HCT116 (cell line): ENCODE measurements at regions not wholly inside any gene's neighbourhood (a gene's known extent, or its start where the extent isn't known, plus 50 kb on each side); places are given as distances from the start of the nearest gene placed in this dataset.

Experiments
- ATAC-seq: fragments of 200-7000 bp; cut with Tn5 transposase; 2 replicates; pipeline ENCODE4 v1.9.1; 2020; ENCODE audit warnings: mild to moderate bottlenecking, moderate library complexity
- BruUV-seq: library from RNA; stranded (reverse); fragments of 400-500 nt; replicated peaks from 2 replicates; lab custom pipeline; 2021; lab: Mats Ljungman, UMichigan
- CTCF ChIA-PET: fragments of 300-600 bp; sonication (Branson Sonifier 250); formaldehyde crosslinking; loops from one replicate; lab custom pipeline; 2021; ENCODE audit warnings: antibody characterized with exemption; lab: Charles Lee
- POLR2A ChIA-PET: fragments of 300-600, 350-600 bp; sonication (Branson Sonifier 250); formaldehyde crosslinking; loops from one replicate; lab custom pipeline; 2021; ENCODE audit warnings: antibody characterized with exemption; lab: Charles Lee
- RAD21 ChIA-PET, 2 experiments: fragments of 300-600 bp; sonication (Branson Sonifier 250); formaldehyde crosslinking; loops; one replicate each; lab custom pipeline; 2023; ENCODE audit warnings: low total read pairs in 2 of 2; ENCODE audit not compliant: uncharacterized antibody in 2 of 2, unreplicated experiment in 2 of 2, low non-redundant PET in 1 of 2; lab: Charles Lee
- DNase-seq: peaks from one replicate; pipeline ENCODE4 v3.0.0-alpha.2; 2010; ENCODE audit warnings: low read depth, low spot score
- H2AFZ ChIP-seq: fragments of 200-600 bp; shearing (Covaris generic), sonication (generic); 2 replicates; pipeline ENCODE4 v1.6.1; 2017; ENCODE audit warnings: low read depth, mixed run types, mixed read lengths, antibody characterized with exemption, low read length; ENCODE audit not compliant: poor library complexity, severe bottlenecking
- H3K27ac ChIP-seq: 2 replicates; pipeline ENCODE4 v1.5.1; 2012; ENCODE audit warnings: low read depth, low read length
- H3K27me3 ChIP-seq: fragments of 200-600 bp; sonication (generic); 2 replicates; pipeline ENCODE4 v1.6.1; 2016; ENCODE audit warnings: mixed run types, low read length, mixed read lengths; ENCODE audit not compliant: insufficient read depth
- H3K36me3 ChIP-seq, 2 experiments: fragments of 200-500 bp in 1 of 2; fragments of 200-600 bp in 1 of 2; sonication (Bioruptor generic) in 1 of 2; sonication (generic) in 1 of 2; 2 replicates each; pipeline versions ENCODE4 v1.5.1 to v1.6.1; 2014 to 2016; ENCODE audit warnings: low read length in 2 of 2, inconsistent platforms in 1 of 2, mixed read lengths in 1 of 2, mixed run types in 1 of 2; ENCODE audit not compliant: insufficient read depth in 2 of 2, control insufficient read depth in 1 of 2
- H3K4me1 ChIP-seq, 2 experiments: fragments of 200-600 bp in 1 of 2; sonication (generic) in 1 of 2; 2 replicates each; pipeline versions ENCODE4 v1.5.1 to v1.6.1; 2012 to 2017; ENCODE audit warnings: low read length in 2 of 2, inconsistent platforms in 1 of 2, mild to moderate bottlenecking in 1 of 2, mixed read lengths in 1 of 2, mixed run types in 1 of 2, moderate library complexity in 1 of 2; ENCODE audit not compliant: insufficient read depth in 2 of 2, control insufficient read depth in 1 of 2
- H3K4me2 ChIP-seq: fragments of 200-600 bp; sonication (generic); 2 replicates; pipeline ENCODE4 v1.6.1; 2017; ENCODE audit warnings: mixed run types, low read length, mixed read lengths
- H3K4me3 ChIP-seq, 2 experiments: fragments of 200-600 bp in 1 of 2; sonication (generic) in 1 of 2; replicated peaks in 1 of 2; 2 replicates each; pipeline ENCODE4 v1.5.1; 2011 to 2016; ENCODE audit warnings: low read length in 2 of 2, control low read depth in 1 of 2, low read depth in 1 of 2, mild to moderate bottlenecking in 1 of 2, mixed read lengths in 1 of 2, mixed run types in 1 of 2
- H3K79me2 ChIP-seq: fragments of 200-600 bp; sonication (generic); 2 replicates; pipeline ENCODE4 v1.6.1; 2017; ENCODE audit warnings: mild to moderate bottlenecking, mixed run types, low read length, moderate library complexity, mixed read lengths; ENCODE audit not compliant: insufficient read depth
- H3K9ac ChIP-seq: fragments of 200-600 bp; sonication (generic); 2 replicates; pipeline ENCODE4 v1.6.1; 2016; ENCODE audit warnings: low read length, mixed read lengths
- H3K9me2 ChIP-seq: fragments of 200-600 bp; sonication (generic), shearing (Covaris generic); 2 replicates; pipeline ENCODE4 v1.6.1; 2017; ENCODE audit warnings: mixed run types, mild to moderate bottlenecking, moderate library complexity; ENCODE audit not compliant: insufficient read depth
- H3K9me3 ChIP-seq, 2 experiments: fragments of 200-500 bp in 1 of 2; fragments of 200-600 bp in 1 of 2; sonication (Bioruptor generic) in 1 of 2; sonication (generic) in 1 of 2; 2 replicates each; pipeline ENCODE4 v1.6.1; 2014 to 2017; ENCODE audit warnings: low read length in 2 of 2, mixed read lengths in 2 of 2, inconsistent platforms in 1 of 2, low read depth in 1 of 2, mild to moderate bottlenecking in 1 of 2, mixed run types in 1 of 2, moderate library complexity in 1 of 2; ENCODE audit not compliant: control insufficient read depth in 1 of 2, insufficient read depth in 1 of 2
- H4K20me1 ChIP-seq: fragments of 200-600 bp; sonication (generic), shearing (Covaris generic); 2 replicates; pipeline ENCODE4 v1.6.1; 2017; ENCODE audit warnings: mixed run types, mild to moderate bottlenecking, moderate library complexity; ENCODE audit not compliant: insufficient read depth
- ATF3 ChIP-seq: IDR thresholded peaks from 2 replicates; pipeline ENCODE4 v1.6.1; 2012
- CEBPB ChIP-seq: IDR thresholded peaks from 2 replicates; pipeline ENCODE4 v1.6.1; 2012; ENCODE audit warnings: low read depth
- CTCF ChIP-seq, 3 experiments: fragments of 200-600 bp in 1 of 3; sonication (generic) in 1 of 3; IDR thresholded peaks in 2 of 3; conservative IDR thresholded peaks in 1 of 3; 2 replicates each; pipeline ENCODE4 v1.5.1; 2012 to 2017; ENCODE audit warnings: low read depth in 2 of 3, low read length in 2 of 3, antibody characterized with exemption in 1 of 3, borderline replicate concordance in 1 of 3, control low read depth in 1 of 3, mild to moderate bottlenecking in 1 of 3, mixed read lengths in 1 of 3, mixed run types in 1 of 3, moderate library complexity in 1 of 3; ENCODE audit not compliant: insufficient read depth in 1 of 3
- ELF1 ChIP-seq: IDR thresholded peaks from 2 replicates; pipeline ENCODE4 v1.6.1; 2012; ENCODE audit warnings: low read depth, borderline replicate concordance
- JUND ChIP-seq: IDR thresholded peaks from 2 replicates; pipeline ENCODE4 v1.6.1; 2012
- MAX ChIP-seq: IDR thresholded peaks from 2 replicates; pipeline ENCODE4 v1.6.1; 2012
- POLR2A ChIP-seq: IDR thresholded peaks from 2 replicates; pipeline ENCODE4 v1.7.0; 2011; ENCODE audit warnings: borderline replicate concordance; ENCODE audit not compliant: insufficient read depth, insufficient read length; ENCODE audit errors: extremely low read depth
- RAD21 ChIP-seq: IDR thresholded peaks from 2 replicates; pipeline ENCODE4 v1.6.1; 2012; ENCODE audit warnings: low read depth, mild to moderate bottlenecking
- SP1 ChIP-seq: IDR thresholded peaks from 2 replicates; pipeline ENCODE4 v1.6.1; 2012; ENCODE audit warnings: low read depth
- YY1 ChIP-seq: IDR thresholded peaks from 2 replicates; pipeline ENCODE4 v1.6.1; 2011; ENCODE audit warnings: low read length, low read depth, moderate library complexity, mild to moderate bottlenecking; ENCODE audit not compliant: insufficient replicate concordance; ENCODE audit errors: extremely low read depth
- ZBTB33 ChIP-seq: IDR thresholded peaks from 2 replicates; pipeline ENCODE4 v1.6.1; 2011; ENCODE audit warnings: mild to moderate bottlenecking, low read length, moderate library complexity; ENCODE audit not compliant: insufficient replicate concordance; ENCODE audit errors: extremely low read depth
- ZNF274 ChIP-seq: fragments of 200-500 bp; sonication (Bioruptor generic); IDR thresholded peaks from 2 replicates; pipeline ENCODE4 v1.6.1; 2014; ENCODE audit warnings: mild to moderate bottlenecking, low read depth, low read length, inconsistent platforms
- intact Hi-C: fragments of 100-400 bp; cut with micrococcal nuclease; formaldehyde crosslinking; loops from 2 replicates; pipeline ENCODE4 v1.10.0; 2022

GRCh38 chr21:41597811-41598231 lies 89.9 kb upstream of the TMPRSS2 start:
- H3K79me2 ChIP-seq = no peaks in the 10 kb centered on the region
- RAD21 ChIA-PET = no interaction called here
- no peak overlapping the region for H3K27ac ChIP-seq
- DNase-seq = no peak
- H3K4me2 ChIP-seq = no peak overlapping the region
- CTCF ChIA-PET = no interaction called here
- no peak overlapping the region for H2AFZ ChIP-seq
- BruUV-seq = no TSS peak
- no peaks in the 10 kb centered on the region for H3K9me3 ChIP-seq
- no peaks in the 10 kb centered on the region for H3K9me2 ChIP-seq
- TF ChIP-seq ZBTB33 (no peak), MAX (no peak), ELF1 (no peak), POLR2A (no peak), ATF3 (no peak)
- H4K20me1 ChIP-seq = no peaks in the 10 kb centered on the region
- H3K27me3 ChIP-seq = peaks cover 5% of the 10 kb centered on the region; the same call in 1 of the 2 replicates
- no peaks in the 10 kb centered on the region for H3K36me3 ChIP-seq
- H3K9ac ChIP-seq = no peak overlapping the region
- POLR2A ChIA-PET = no interaction called here
- no peak for ATAC-seq
- no peak overlapping the region for H3K4me3 ChIP-seq
- no peaks in the 10 kb centered on the region for H3K4me1 ChIP-seq
- intact Hi-C loops = no loop called here

- ChIA-PET RAD21 (no interaction called here), CTCF (no interaction called here), POLR2A (no interaction called here)
- no peaks in the 10 kb centered on the region for H3K79me2 ChIP-seq
- no peak for TF ChIP-seq ATF3
- no peak for TF ChIP-seq JUND
- no peak for TF ChIP-seq YY1
- no peak for TF ChIP-seq RAD21
- no peak for TF ChIP-seq CEBPB
- TF ChIP-seq ZNF274 = no peak
- TF ChIP-seq ZBTB33 = no peak
- no peak for TF ChIP-seq CTCF (IDR thresholded peaks at IDR 0.05 in 2 of 3, conservative IDR thresholded peaks at IDR 0.05 in 1 of 3; ENCODE audit: borderline replicate concordance in 1 of 3, insufficient read depth in 1 of 3, low read depth in 2 of 3, low read length in 2 of 3)
- TF ChIP-seq SP1 = no peak
- no peak overlapping the region for H3K4me3 ChIP-seq
- intact Hi-C loops = no loop called here
- no peak overlapping the region for H3K27ac ChIP-seq
- no peaks in the 10 kb centered on the region for H3K9me3 ChIP-seq
- H4K20me1 ChIP-seq = no peaks in the 10 kb centered on the region
- peaks cover 5% of the 10 kb centered on the region; the same call in 1 of the 2 replicates for H3K27me3 ChIP-seq
- H2AFZ ChIP-seq = no peak overlapping the region
- no peaks in the 10 kb centered on the region for H3K9me2 ChIP-seq
- H3K4me2 ChIP-seq = no peak overlapping the region
- ATAC-seq (no peak), DNase-seq (no peak)
- H3K4me1 ChIP-seq = no peaks in the 10 kb centered on the region
- H3K36me3 ChIP-seq = no peaks in the 10 kb centered on the region
- BruUV-seq = no TSS peak
- H3K9ac ChIP-seq = no peak overlapping the region
Measured at GRCh38 chr21:41597227-41597626, 89.3 kb upstream of the TMPRSS2 start.
